KMS-11 (cell line): ENCODE measurements at regions not wholly inside any gene's neighbourhood (a gene's known extent, or its start where the extent isn't known, plus 50 kb on each side); places are given as distances from the start of the nearest gene placed in this dataset.

Source experiments
- H2AFZ ChIP-seq: fragments of 200-600 bp; sonication (generic); 2 replicates; pipeline ENCODE4 v1.6.1; 2016; ENCODE audit warnings: antibody characterized with exemption, mixed run types, low read depth
- H3K27ac ChIP-seq: fragments of 200-600 bp; sonication (generic); 2 replicates; pipeline ENCODE4 v1.6.1; 2016; ENCODE audit warnings: mild to moderate bottlenecking, mixed run types
- H3K27me3 ChIP-seq: fragments of 200-600 bp; sonication (generic); 2 replicates; pipeline ENCODE4 v1.6.1; 2017; ENCODE audit warnings: mild to moderate bottlenecking, low read depth, mixed run types, moderate library complexity; ENCODE audit not compliant: insufficient read depth
- H3K36me3 ChIP-seq: fragments of 200-600 bp; sonication (generic); 2 replicates; pipeline ENCODE4 v1.6.1; 2017; ENCODE audit warnings: mild to moderate bottlenecking, mixed run types; ENCODE audit not compliant: insufficient read depth
- H3K4me1 ChIP-seq: fragments of 200-600 bp; sonication (generic); 2 replicates; pipeline ENCODE4 v1.6.1; 2016; ENCODE audit warnings: mild to moderate bottlenecking, low read depth, mixed run types; ENCODE audit not compliant: poor library complexity, severe bottlenecking
- H3K4me2 ChIP-seq: fragments of 200-600 bp; sonication (generic); 2 replicates; pipeline ENCODE4 v1.7.0; 2016; ENCODE audit warnings: mild to moderate bottlenecking, mixed run types
- H3K4me3 ChIP-seq: fragments of 200-600 bp; sonication (generic); IDR thresholded peaks from 2 replicates; pipeline ENCODE4 v1.6.1; 2017; ENCODE audit warnings: low read depth, low read length, mixed read lengths; ENCODE audit not compliant: insufficient read depth
- H3K79me2 ChIP-seq: fragments of 200-600 bp; sonication (generic); 2 replicates; pipeline ENCODE4 v1.6.1; 2016; ENCODE audit warnings: low read depth, mixed run types; ENCODE audit not compliant: insufficient read depth
- H3K9ac ChIP-seq: fragments of 200-600 bp; sonication (generic); 2 replicates; pipeline ENCODE4 v1.6.1; 2016; ENCODE audit warnings: mild to moderate bottlenecking, mixed run types
- H4K20me1 ChIP-seq: fragments of 200-600 bp; sonication (generic); 2 replicates; pipeline ENCODE4 v1.6.1; 2016; ENCODE audit warnings: mild to moderate bottlenecking, mixed run types; ENCODE audit not compliant: insufficient read depth
- CTCF ChIP-seq: fragments of 200-600 bp; sonication (generic); conservative IDR thresholded peaks from 2 replicates; pipeline ENCODE4 v1.6.1; 2017; ENCODE audit warnings: low read depth, mild to moderate bottlenecking, antibody characterized with exemption, low read length, moderate library complexity, mixed read lengths

- Histone ChIP-seq H4K20me1 (no peaks in the 10 kb centered on the region), H3K4me1 (no peaks in the 10 kb centered on the region), H3K79me2 (no peaks in the 10 kb centered on the region), H3K27ac (no peak overlapping the region), H3K36me3 (no peaks in the 10 kb centered on the region), H3K4me3 (no peak overlapping the region), H3K9ac (no peak overlapping the region), H2AFZ (no peak overlapping the region), H3K4me2 (no peak overlapping the region), H3K27me3 (no peaks in the 10 kb centered on the region)
- no peak for TF ChIP-seq CTCF
These were observed 533.5 kb downstream of the LTN1 start for GRCh38 chr21:28459193-28459592.

- Histone ChIP-seq H3K4me2 (no peak overlapping the region), H2AFZ (no peak overlapping the region), H3K27ac (no peak overlapping the region)
These were observed 534.2 kb downstream of the LTN1 start for GRCh38 chr21:28458446-28458845.

GRCh38 chr21:28455253-28455600 is 537.5 kb downstream of the LTN1 start:
- Histone ChIP-seq H2AFZ (no peak overlapping the region), H3K9ac (no peak overlapping the region), H3K4me2 (no peak overlapping the region), H3K27me3 (no peaks in the 10 kb centered on the region), H3K4me1 (no peaks in the 10 kb centered on the region), H3K4me3 (no peak overlapping the region), H3K36me3 (no peaks in the 10 kb centered on the region), H3K27ac (no peak overlapping the region), H3K79me2 (no peaks in the 10 kb centered on the region), H4K20me1 (no peaks in the 10 kb centered on the region)
- no peak for TF ChIP-seq CTCF

More at GRCh38 chr21:28458446-28458845, 534.2 kb downstream of the LTN1 start:
- H3K4me1 ChIP-seq, result no peaks in the 10 kb centered on the region
- H3K9ac ChIP-seq, result no peak overlapping the region
- H3K4me3 ChIP-seq, result no peak overlapping the region
- H3K36me3 ChIP-seq, result no peaks in the 10 kb centered on the region
- TF ChIP-seq CTCF, result no peak
- no peaks in the 10 kb centered on the region for H3K27me3 ChIP-seq
- no peaks in the 10 kb centered on the region for H3K79me2 ChIP-seq
- no peaks in the 10 kb centered on the region for H4K20me1 ChIP-seq

GRCh38 chr21:28454564-28455252 is 538.0 kb downstream of the LTN1 start:
- H3K36me3 ChIP-seq, result no peaks in the 10 kb centered on the region
- no peak overlapping the region for H3K9ac ChIP-seq
- H3K4me2 ChIP-seq, result no peak overlapping the region
- no peaks in the 10 kb centered on the region for H4K20me1 ChIP-seq
- no peak for TF ChIP-seq CTCF
- no peak overlapping the region for H3K4me3 ChIP-seq
- no peak overlapping the region for H3K27ac ChIP-seq
- no peaks in the 10 kb centered on the region for H3K27me3 ChIP-seq
- no peak overlapping the region for H2AFZ ChIP-seq
- no peaks in the 10 kb centered on the region for H3K4me1 ChIP-seq
- no peaks in the 10 kb centered on the region for H3K79me2 ChIP-seq
